Ascending aorta (tissue), 2 donors: ENCODE measurements at regions not wholly inside any gene's neighbourhood (a gene's known extent, or its start where the extent isn't known, plus 50 kb on each side); places are given as distances from the start of the nearest gene placed in this dataset.
A peak's percentile ranks its signal among the peaks of the same experiment; 100 is the strongest.

ENCODE experiments used
- DNase-seq, 2 donors: peaks; one replicate each; pipeline ENCODE4 v3.0.0-alpha.2; 2019; ENCODE audit warnings: low spot score in 2 of 2
- H3K27ac ChIP-seq, 2 donors: fragments of 200-600 bp; sonication (generic); one replicate each; pipeline ENCODE4 v1.5.1; 2016 to 2017; ENCODE audit warnings: mild to moderate bottlenecking in 1 of 2
- H3K27me3 ChIP-seq: fragments of 200-600 bp; sonication (generic); one replicate; pipeline ENCODE4 v1.5.1; 2017
- H3K36me3 ChIP-seq, 2 donors: fragments of 200-600 bp; sonication (generic); one replicate each; pipeline ENCODE4 v1.5.1; 2016
- H3K4me1 ChIP-seq, 2 donors: fragments of 200-600 bp; sonication (generic); one replicate each; pipeline ENCODE4 v1.5.1; 2016 to 2017; ENCODE audit warnings: mild to moderate bottlenecking in 1 of 2
- H3K4me3 ChIP-seq, 2 donors: fragments of 200-600 bp; sonication (generic); one replicate each; pipeline ENCODE4 v1.5.1; 2016 to 2017; ENCODE audit warnings: mild to moderate bottlenecking in 1 of 2
- H3K9me3 ChIP-seq, 2 donors: fragments of 200-600 bp; sonication (generic); one replicate each; pipeline ENCODE4 v1.5.1; 2016
- intact Hi-C: fragments of 100-400 bp; cut with DNase I; formaldehyde crosslinking; loops from one replicate; pipeline ENCODE4 v1.15.1; 2023
- TF ChIP-seq, protein P1 (sequence below), 3 experiments: fragments of 200-600 bp in 2 of 3; fragments of 450-650 bp in 1 of 3; sonication (generic) in 2 of 3; IDR thresholded peaks; one replicate each; pipeline ENCODE4 v1.5.1; 2016 to 2019; ENCODE audit warnings: antibody characterized with exemption in 3 of 3, mild to moderate bottlenecking in 1 of 3, moderate library complexity in 1 of 3

DNA sequence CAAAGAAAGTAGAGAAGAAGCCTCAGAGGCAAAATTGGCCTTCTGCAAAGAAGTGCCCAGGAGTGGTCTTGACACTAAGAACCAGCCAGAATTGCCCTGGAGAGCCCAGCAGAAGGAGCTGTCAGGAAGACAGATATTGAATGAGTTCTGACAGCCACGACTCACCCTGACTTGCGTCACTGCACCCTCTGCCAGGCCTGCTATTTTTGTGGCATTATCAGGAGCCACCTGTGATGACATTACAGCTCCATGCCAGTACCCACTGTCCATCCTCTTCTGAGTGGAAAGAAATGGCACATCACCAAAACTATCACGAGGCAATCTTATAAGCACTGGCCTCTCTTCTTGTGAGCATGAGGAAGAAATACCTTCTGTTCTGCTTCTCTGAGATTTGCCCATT is 67.7 kb downstream of the SMIM20 start:
- no peak overlapping the region for H3K27ac ChIP-seq
- H3K27me3 ChIP-seq = no peaks in the 10 kb centered on the region
- intact Hi-C loops = no loop called here
- DNase-seq = peak in 1 of 2 donors; percentile 28
- H3K36me3 ChIP-seq = no peaks in the 10 kb centered on the region
- TF ChIP-seq, protein P1, sequence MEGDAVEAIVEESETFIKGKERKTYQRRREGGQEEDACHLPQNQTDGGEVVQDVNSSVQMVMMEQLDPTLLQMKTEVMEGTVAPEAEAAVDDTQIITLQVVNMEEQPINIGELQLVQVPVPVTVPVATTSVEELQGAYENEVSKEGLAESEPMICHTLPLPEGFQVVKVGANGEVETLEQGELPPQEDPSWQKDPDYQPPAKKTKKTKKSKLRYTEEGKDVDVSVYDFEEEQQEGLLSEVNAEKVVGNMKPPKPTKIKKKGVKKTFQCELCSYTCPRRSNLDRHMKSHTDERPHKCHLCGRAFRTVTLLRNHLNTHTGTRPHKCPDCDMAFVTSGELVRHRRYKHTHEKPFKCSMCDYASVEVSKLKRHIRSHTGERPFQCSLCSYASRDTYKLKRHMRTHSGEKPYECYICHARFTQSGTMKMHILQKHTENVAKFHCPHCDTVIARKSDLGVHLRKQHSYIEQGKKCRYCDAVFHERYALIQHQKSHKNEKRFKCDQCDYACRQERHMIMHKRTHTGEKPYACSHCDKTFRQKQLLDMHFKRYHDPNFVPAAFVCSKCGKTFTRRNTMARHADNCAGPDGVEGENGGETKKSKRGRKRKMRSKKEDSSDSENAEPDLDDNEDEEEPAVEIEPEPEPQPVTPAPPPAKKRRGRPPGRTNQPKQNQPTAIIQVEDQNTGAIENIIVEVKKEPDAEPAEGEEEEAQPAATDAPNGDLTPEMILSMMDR (IDR thresholded peaks at IDR 0.05) = no peak
- no peaks in the 10 kb centered on the region for H3K9me3 ChIP-seq
- no peak overlapping the region for H3K4me3 ChIP-seq
- H3K4me1 ChIP-seq = no peaks in the 10 kb centered on the region

DNA sequence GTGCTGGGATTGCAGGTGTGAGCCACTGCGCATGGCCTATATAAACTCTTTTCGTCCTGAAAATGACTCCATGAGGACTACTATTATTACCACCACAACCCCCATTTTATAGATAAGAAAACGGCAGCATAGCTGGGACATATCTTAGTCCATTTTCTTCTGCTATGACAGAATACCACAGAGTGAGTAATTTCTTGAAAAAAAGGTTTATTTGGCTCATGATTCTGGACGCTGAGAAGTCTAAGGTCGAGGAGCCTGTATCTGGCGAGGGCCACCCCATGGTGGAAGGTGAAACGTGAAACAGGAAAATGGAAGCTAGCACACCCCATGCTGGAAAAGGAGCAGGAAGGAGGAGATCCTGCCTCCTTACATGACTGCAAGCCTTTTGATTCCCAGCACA is 68.9 kb downstream of the SMIM20 start:
- Histone ChIP-seq H3K4me3 (no peak overlapping the region), H3K9me3 (no peaks in the 10 kb centered on the region), H3K27ac (no peak overlapping the region), H3K4me1 (peaks cover 0 to 2% of the 10 kb centered on the region in 2 donors), H3K27me3 (no peaks in the 10 kb centered on the region), H3K36me3 (no peaks in the 10 kb centered on the region)
- intact Hi-C loops = no loop called here
- TF ChIP-seq, protein P1 (IDR thresholded peaks at IDR 0.05) = no peak
- peak in 1 of 2 donors; percentile 22 for DNase-seq

DNA sequence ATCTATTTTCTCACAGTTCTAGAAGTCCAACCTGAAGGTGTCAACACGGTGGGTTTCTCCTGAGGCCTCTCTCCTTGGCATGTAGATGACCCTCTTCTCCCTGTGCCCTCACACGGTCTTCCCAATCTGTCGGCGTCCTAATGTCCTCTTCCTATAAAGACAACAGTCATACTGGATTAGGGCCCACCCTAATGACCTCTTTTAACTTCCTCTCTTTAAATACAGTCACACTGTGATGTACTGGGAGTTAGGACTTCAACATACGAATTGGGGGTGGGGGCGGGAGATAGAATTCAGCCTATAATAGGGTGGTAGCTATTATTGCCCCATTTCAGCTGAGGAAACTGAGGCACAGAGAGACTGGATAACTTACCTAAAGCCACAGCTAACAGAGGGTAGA is 70.2 kb downstream of the SMIM20 start:
- DNase-seq = peak in 1 of 2 donors; percentile 60
- no peak overlapping the region for H3K4me3 ChIP-seq
- H3K27ac ChIP-seq = no peak overlapping the region
- H3K36me3 ChIP-seq = no peaks in the 10 kb centered on the region
- no peaks in the 10 kb centered on the region for H3K9me3 ChIP-seq
- TF ChIP-seq, protein P1 (IDR thresholded peaks at IDR 0.05) = no peak
- peaks cover 0 to 6% of the 10 kb centered on the region in 2 donors for H3K4me1 ChIP-seq
- no peaks in the 10 kb centered on the region for H3K27me3 ChIP-seq
- intact Hi-C loops = no loop called here

DNA sequence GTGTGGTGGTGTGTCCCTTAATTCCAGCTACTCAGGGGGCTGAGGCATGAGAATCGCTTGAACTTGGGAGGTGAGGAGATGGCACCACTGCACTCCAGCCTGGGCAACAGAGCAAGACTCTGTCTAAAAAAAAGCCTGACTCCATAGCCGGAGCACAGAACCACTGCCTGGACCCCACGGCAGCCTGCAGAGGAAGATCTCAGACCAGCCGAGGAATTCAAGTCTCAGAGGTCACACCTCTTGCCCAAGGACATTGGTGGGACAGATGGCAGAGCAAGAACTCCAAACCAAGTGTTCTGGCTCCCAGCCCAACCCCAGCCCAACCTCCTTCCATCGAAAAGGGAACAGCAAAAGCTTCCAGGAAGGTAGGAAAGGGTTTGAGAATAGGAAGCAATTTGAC is 70.8 kb downstream of the SMIM20 start:
- no peaks in the 10 kb centered on the region for H3K9me3 ChIP-seq
- no peak for DNase-seq
- TF ChIP-seq, protein P1 (IDR thresholded peaks at IDR 0.05) = no peak
- H3K27me3 ChIP-seq = no peaks in the 10 kb centered on the region
- H3K27ac ChIP-seq = no peak overlapping the region
- intact Hi-C loops = loop anchor here (5.0 kb wide), 3 partner anchors 48 to 338 kb away; partner anchors contain the start of gene RBPJ
- no peaks in the 10 kb centered on the region for H3K36me3 ChIP-seq
- no peak overlapping the region for H3K4me3 ChIP-seq
- peaks cover 0 to 6% of the 10 kb centered on the region in 2 donors for H3K4me1 ChIP-seq

DNA sequence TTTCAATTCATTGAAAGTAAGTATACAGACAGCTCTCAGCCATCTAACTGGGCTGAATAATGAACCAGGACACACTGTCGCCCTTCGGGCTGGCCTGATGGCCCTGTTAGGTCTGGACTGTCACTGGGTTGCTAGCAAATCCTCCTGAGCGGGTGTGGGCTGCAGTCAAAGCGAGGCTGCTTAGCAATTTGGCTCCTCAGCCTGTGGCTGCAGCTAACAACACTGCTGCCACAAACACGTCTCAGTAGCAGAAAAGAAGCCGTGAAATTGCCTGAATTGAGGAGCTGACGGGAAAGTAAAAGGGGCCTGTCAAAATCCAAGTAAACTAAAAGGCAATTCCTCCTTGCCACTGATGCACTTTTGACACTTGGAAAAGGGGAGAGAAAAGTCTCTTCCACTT is 72.8 kb downstream of the SMIM20 start:
- Histone ChIP-seq H3K4me1 (peaks cover 0 to 9% of the 10 kb centered on the region in 2 donors), H3K27me3 (no peaks in the 10 kb centered on the region), H3K27ac (no peak overlapping the region), H3K9me3 (no peaks in the 10 kb centered on the region), H3K36me3 (no peaks in the 10 kb centered on the region), H3K4me3 (no peak overlapping the region)
- TF ChIP-seq, protein P1 (IDR thresholded peaks at IDR 0.05) = no peak
- intact Hi-C loops = loop anchor here (5.0 kb wide), 3 partner anchors 45 to 335 kb away; partner anchors contain the start of gene RBPJ
- peak in 1 of 2 donors; percentile 15 for DNase-seq

DNA sequence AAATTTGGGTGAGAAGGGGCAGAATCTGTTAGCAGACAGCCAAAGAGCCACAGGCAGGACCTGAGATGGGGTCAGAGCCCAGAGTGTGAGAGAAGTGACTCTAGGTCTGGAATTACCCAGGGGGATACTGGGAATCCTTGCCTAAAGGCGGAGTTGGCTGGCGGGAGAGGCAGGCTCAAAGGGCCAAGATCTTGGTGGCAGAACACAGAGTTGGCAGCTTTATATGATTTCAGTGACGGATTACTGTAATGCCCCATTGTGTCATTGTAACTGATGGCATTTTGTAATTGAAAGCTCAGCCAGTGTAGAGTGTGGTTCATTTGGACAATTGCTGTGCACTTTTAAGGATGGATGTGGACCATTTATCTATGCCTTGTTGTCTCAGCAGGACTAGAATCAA is 77.3 kb downstream of the SMIM20 start:
- H3K4me1 ChIP-seq = peaks cover 0 to 9% of the 10 kb centered on the region in 2 donors
- peak overlapping the region in 1 of 2 donors; percentile 12 for H3K27ac ChIP-seq
- H3K4me3 ChIP-seq = no peak overlapping the region
- intact Hi-C loops = no loop called here
- H3K9me3 ChIP-seq = no peaks in the 10 kb centered on the region
- no peaks in the 10 kb centered on the region for H3K36me3 ChIP-seq
- TF ChIP-seq, protein P1 (IDR thresholded peaks at IDR 0.05) = no peak
- no peaks in the 10 kb centered on the region for H3K27me3 ChIP-seq
- peak in 1 of 2 donors; percentile 60 for DNase-seq
